NCI-H1436 (cell line): ENCODE measurements at regions not wholly inside any gene's neighbourhood (a gene's known extent, or its start where the extent isn't known, plus 50 kb on each side); places are given as distances from the start of the nearest gene placed in this dataset.

Experiments
- DNase-seq: peaks from one replicate; lab custom pipeline; 2025; lab: John Stamatoyannopoulos, UW

DNA sequence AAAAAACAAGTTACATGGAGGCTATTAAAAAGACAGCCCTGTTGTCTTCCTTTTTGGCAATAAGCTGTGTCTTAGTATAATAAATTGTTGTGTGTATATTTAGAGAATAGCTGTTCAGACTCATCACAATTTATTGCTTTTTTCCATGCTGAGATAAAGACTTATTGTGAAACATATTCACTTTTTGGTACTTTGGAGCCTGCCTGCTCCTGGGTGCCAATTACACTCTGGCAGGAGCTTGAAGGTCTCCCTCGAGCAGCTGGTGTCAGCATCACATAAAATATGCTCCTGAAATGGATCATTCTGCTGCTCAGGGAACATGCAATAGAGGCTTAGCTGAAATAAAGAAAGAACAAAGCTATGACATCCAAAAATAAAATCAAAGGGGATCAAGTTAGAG lies 211.6 kb upstream of the DKK2 start:
- DNase-seq: no peak

DNA sequence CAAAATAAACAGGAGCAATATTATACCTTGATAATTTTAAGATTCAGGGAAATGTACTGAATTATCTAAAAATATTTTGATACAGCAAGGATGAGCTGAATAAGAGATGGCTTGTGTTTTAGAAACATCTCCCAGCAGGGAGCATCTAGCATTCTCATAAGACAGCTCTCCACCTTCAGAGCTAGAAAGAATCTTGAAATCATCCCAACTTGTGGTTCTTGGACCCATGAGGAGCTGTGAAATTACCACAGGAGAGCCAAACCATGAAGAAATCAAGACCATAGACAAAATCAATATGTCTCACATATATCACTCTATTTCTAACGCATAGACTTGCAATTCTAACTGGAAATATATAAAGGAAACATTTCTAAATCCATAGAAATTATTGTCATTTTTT lies 210.6 kb upstream of the DKK2 start:
- no peak for DNase-seq

GRCh38 chr4:107243141-107243781 lies 207.1 kb upstream of the DKK2 start:
- no peak for DNase-seq

GRCh38 chr4:107220976-107221375 lies 184.9 kb upstream of the DKK2 start:
- DNase-seq: no peak

DNA sequence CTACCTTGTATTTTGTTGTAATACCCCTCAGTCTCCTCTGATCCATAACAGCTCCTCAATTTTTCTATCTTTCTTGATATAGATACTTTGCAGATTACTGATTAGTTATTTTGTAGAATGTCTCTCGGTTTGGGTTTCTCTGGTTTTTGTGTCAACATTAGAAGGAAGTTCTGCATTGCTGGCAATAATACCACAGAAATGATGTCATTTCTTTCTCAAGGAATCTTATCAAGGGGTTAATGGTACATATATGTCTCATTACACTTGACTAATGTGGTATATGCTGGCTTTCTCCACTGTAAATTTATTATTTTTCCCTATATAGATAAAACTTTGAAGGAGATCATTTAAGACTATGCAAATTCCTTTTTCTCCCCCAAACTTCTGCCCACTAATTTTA lies 183.6 kb upstream of the DKK2 start:
- DNase-seq: no peak

- no peak for DNase-seq
These were observed 180.3 kb upstream of the DKK2 start for GRCh38 chr4:107216379-107216778.

DNA sequence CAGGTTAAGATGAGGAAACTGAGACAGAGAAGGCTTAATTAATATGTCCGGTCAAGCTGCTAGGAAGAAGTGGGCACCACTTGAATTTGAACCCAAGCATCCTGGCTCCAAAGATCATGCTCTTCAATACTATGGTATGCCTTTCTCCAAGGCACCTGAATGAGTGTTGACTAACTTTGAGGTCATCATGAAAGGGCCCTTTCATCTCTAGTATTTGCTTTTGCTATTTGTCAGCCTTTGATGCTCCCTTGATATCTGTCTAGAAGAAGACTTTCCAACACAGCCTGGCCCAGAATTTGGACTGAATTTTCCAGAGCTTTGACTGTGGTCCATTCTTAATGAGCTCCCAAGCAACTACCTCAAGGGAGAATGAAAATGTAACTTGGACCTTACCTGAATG lies 179.1 kb upstream of the DKK2 start:
- DNase-seq: no peak

DNA sequence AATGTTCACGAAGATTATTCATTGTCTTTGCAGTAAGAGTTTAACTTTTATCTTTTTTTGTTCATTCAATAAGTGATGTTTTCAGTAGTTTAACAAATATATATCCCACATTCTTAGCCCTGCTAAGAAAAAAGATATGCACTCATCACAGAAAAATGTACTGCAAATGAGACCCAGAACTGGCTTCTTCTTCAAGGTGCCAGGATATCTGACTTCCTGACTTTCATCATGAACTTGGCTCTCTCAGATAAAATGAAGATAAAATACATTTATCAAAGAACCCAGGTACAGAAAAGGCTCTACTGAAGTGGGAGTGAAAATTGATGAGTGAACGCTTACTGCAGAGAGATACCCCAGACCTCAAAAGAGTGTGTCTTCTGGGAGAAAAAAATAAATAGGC lies 177.8 kb upstream of the DKK2 start:
- DNase-seq: no peak

DNA sequence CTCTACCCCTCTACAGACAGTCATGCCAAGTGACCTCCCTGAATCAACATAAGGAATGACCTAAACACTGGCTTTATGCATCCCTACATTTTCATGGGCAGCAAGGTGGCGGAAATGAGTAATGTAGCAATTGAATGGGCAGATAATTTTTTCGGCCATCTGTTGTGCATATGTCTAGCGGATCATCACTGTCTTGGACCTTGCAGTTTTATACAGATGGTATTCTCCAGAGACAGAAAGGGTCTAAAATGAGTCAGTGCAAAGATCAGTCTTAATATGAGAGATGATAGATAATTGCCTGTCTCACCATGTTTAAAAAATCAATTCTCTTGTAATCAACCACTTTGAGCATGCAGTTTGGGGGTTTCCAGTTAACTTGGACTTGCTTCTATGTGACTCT lies 177.3 kb upstream of the DKK2 start:
- no peak for DNase-seq

- DNase-seq: no peak
These were observed 176.5 kb upstream of the DKK2 start for GRCh38 chr4:107212565-107212964.

- DNase-seq: no peak
These were observed 174.5 kb upstream of the DKK2 start for GRCh38 chr4:107210450-107211239.

- DNase-seq: no peak
These were observed 167.6 kb upstream of the DKK2 start for GRCh38 chr4:107203733-107204132.

DNA sequence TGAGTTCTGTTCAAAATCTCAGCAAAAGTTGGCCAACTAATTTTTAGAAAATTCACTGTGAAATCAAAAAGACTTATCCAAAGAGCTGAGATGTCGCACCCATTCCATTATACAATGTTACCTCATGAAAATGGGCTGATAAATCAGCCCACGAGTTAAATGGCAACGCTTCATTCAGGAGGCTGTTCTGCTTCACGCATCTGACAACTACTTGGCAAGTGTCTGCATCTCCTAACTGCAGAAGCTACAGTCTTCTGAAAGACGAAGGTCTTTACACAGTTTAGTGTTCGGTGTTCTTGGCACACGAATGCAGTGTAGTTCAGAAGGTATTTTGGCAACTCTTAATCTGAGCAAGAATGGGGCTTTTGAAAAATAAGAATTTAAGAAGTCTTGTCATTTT lies 166.6 kb upstream of the DKK2 start:
- DNase-seq: no peak

GRCh38 chr4:107197121-107197520 lies 161.0 kb upstream of the DKK2 start:
- DNase-seq: no peak

- no peak for DNase-seq
These were observed 160.2 kb upstream of the DKK2 start for GRCh38 chr4:107196312-107196711.

DNA sequence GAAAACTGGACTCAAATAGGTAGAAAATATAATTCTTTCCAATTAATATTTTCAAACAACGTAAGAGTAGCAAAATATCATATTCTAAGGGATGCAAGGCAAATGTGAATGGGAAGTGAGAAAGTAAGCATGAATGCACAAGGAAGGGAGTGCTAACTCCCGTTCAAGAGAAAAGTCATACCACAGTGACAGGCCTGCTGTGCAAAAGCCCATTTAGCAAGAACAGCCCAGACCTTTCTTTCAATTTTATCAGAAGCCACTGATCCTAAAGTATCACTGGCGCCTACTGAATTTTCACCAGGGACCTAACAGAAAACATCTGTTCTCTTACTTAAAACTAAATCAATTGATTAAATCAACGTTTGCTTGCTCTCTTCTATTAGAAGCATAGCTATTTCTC lies 157.9 kb upstream of the DKK2 start:
- DNase-seq: no peak

GRCh38 chr4:107192601-107193000 lies 156.5 kb upstream of the DKK2 start:
- no peak for DNase-seq

DNA sequence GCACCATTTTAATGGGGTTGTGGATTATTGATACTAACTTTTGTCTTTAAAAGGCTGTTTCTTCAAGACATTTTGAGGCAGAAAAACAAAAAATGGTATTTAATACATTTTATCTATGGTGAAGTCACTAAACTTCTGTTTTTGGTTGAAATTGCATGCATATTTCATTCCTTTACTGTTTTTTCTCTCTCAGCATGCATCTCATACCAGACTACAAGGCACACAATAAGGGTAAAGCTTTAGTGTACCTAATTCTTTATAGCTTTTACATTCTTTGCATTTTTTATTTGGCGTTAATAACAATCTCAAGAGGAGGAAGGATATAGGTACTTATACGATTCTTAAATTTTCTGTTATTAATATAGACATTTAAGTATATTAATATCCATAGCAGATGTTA lies 151.0 kb upstream of the DKK2 start:
- no peak for DNase-seq

DNA sequence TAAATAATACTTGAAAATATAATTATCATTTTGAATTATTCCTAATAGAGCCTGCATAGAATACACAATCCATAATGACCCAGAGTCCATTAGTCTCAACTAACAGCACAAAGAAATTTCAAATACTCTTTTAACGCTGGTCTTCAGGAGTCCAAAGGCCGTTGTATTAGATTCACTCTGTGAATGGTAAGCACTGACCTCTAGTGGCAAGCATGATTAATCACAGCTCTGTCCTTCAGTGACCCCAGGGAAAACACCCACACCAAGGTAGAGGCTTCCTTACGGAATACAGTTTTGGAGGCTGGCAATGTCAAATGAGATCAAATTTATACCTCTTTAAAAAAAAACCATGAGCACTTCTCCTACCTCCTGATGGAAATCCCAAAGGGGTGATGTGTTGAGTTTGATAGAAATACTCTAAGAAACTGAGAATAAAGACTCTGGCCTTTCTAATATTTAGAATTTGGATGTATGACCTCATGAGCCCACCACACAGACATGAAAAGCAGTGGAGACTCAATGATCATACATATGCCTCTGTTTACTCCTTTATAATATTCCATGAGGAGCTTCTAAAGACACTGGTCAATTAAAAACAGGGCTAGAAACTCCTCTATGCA lies 147.2 kb upstream of the DKK2 start:
- DNase-seq: peak; percentile 18

DNA sequence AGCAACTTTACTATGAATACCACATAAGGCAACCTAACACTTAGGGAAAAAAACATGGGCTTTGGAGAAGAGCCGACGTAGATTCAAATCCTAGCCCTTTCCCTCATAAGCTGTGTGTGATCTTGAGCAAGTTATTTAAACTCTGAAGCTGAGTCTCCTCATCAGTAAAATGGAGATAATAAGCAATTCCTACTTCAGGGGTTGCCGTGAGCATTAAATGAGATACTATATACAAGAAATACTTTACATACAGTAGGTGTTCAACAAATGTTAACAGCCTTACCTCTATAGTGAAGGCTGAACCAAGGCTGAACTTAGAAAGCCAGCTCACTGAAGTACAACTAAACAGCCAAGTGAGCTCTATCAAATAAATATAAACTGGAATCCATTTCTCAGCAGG lies 146.2 kb upstream of the DKK2 start:
- DNase-seq: no peak

DNA sequence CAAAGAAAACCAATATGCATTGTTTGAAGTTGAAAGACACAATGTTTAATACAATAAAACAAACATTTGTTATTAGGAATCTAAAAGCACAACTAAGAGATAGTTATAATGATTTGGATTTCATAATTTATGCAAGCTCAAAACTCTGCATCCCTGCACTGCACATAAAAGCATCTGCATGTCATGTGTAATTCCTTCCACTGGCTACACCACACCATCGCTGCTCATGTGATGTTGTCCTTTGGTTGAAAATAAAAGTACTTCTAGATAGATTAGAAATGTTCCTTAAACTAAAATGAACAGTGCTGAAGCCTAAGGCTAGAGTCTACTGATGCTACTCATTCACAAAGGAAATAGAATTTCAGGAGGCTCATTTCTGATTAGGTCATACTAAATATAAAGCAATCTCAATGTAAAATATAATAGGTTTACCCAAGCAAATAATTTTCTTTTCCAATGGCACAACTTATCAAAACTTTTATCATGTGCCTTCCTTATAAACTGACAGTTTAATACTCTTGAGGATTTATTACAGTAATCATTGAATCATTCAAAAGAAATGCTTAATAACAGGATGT lies 130.8 kb upstream of the DKK2 start:
- DNase-seq: no peak

DNA sequence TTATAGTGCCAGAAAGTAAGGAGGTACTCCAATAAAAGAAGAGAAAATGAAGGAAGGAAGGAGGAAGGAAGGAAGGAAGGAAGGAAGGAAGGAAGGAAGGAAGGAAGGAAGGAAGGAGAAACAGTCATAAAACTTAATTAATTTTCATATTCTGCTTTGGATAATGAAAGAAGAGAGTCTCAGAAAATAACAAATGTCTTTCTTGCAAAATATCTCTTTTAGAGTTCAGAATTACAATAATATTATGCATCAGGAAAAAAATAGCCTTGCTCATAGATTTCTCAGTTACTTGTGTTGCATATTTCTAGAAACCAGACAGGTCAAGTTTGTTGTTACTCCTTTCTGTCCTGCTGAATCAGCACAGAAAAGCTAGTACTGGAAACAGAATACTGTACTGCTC lies 130.1 kb upstream of the DKK2 start:
- DNase-seq: no peak

- DNase-seq: no peak
These were observed 128.9 kb upstream of the DKK2 start for GRCh38 chr4:107164962-107165475.
